ENCODE measurements at regions not wholly inside any gene's neighbourhood (a gene's known extent, or its start where the extent isn't known, plus 50 kb on each side); places are given as distances from the start of the nearest gene placed in this dataset.

GRCh38 chr10:65765006-65765541 lies 1160.8 kb upstream of the LRRTM3 start:
- ATAC-seq (no peak), DNase-seq (ENCODE audit: low spot score) (no peak)
- H3K4me3 ChIP-seq: no peak overlapping the region
- Mint-ChIP-seq H3K4me1 (no peaks in the 10 kb centered on the region), H3K27me3 (ENCODE audit: insufficient read depth, low read depth, poor library complexity) (peaks cover 3% of the 10 kb centered on the region), H3K36me3 (ENCODE audit: low read depth) (no peaks in the 10 kb centered on the region), H3K4me3 (no peak overlapping the region), H3K27ac (no peak overlapping the region), H3K9me3 (0 out of 3 replicates have a peak, but pooled peaks cover 2% of the 10 kb centered on the region)
- no peak overlapping the region for H3K27ac ChIP-seq (ENCODE audit: low read depth)
- no peaks in the 10 kb centered on the region for H3K79me2 ChIP-seq (replicated peaks; ENCODE audit: insufficient read depth)
- H2AFZ ChIP-seq: no peak overlapping the region
- no peak overlapping the region for H3K4me2 ChIP-seq
- no peaks in the 10 kb centered on the region for H3K9me2 ChIP-seq (ENCODE audit: insufficient read depth)
- H3K4me1 ChIP-seq (ENCODE audit: insufficient read depth): no peaks in the 10 kb centered on the region
- no peaks in the 10 kb centered on the region for H3K27me3 ChIP-seq (ENCODE audit: insufficient read depth)
- no peak for TF ChIP-seq NANOG (IDR thresholded peaks at IDR 0.05; ENCODE audit: borderline replicate concordance)
- no peak for TF ChIP-seq ZNF462 (CRISPR knock-in tag; IDR thresholded peaks at IDR 0.05)
- no peak for TF ChIP-seq CTCF (conservative IDR thresholded peaks at IDR 0.05; ENCODE audit: low read depth in 2 of 2)
- no peak for TF ChIP-seq ETS1 (IDR thresholded peaks at IDR 0.05)
- TF ChIP-seq STAT1 (IDR thresholded peaks at IDR 0.05; ENCODE audit: unreplicated experiment): no peak
- no peak for TF ChIP-seq POLR2AphosphoS5 (IDR thresholded peaks at IDR 0.05; ENCODE audit: low read depth)
- TF ChIP-seq CREB1 (CRISPR knock-in tag; IDR thresholded peaks at IDR 0.05; ENCODE audit: low read depth): no peak
- TF ChIP-seq REST (IDR thresholded peaks at IDR 0.05; ENCODE audit: unreplicated experiment): no peak
- TF ChIP-seq ZNF114 (CRISPR knock-in tag; IDR thresholded peaks at IDR 0.05): no peak
- no peak for TF ChIP-seq ZNF331 (CRISPR knock-in tag; IDR thresholded peaks at IDR 0.05; ENCODE audit: low read depth)
- TF ChIP-seq JUNB (IDR thresholded peaks at IDR 0.05; ENCODE audit: unreplicated experiment): no peak
- no peak for TF ChIP-seq EZH2 (IDR thresholded peaks at IDR 0.05; ENCODE audit: low read depth, unreplicated experiment)
- TF ChIP-seq EZH2phosphoT487 (IDR thresholded peaks at IDR 0.05; ENCODE audit: unreplicated experiment): no peak
- H3K36me3 ChIP-seq (ENCODE audit: insufficient read depth): no peaks in the 10 kb centered on the region
- no peaks in the 10 kb centered on the region for H4K20me1 ChIP-seq (replicated peaks; ENCODE audit: insufficient read depth)
- no peaks in the 10 kb centered on the region for H3F3A ChIP-seq (replicated peaks; ENCODE audit: low read depth)
